ENCODE measurements at regions not wholly inside any gene's neighbourhood (a gene's known extent, or its start where the extent isn't known, plus 50 kb on each side); places are given as distances from the start of the nearest gene placed in this dataset.

- Histone ChIP-seq H3K9me3 (ENCODE audit: control insufficient read depth in 2 of 2, insufficient read depth in 1 of 2, low read length in 1 of 2) (no peaks in the 10 kb centered on the region), H3K27me3 (ENCODE audit: control insufficient read depth in 2 of 2, insufficient read depth in 1 of 2, low read length in 1 of 2) (no peaks in the 10 kb centered on the region), H3K36me3 (ENCODE audit: control insufficient read depth in 2 of 2, insufficient read depth in 2 of 2, low read length in 1 of 2) (no peaks in the 10 kb centered on the region), H3K4me3 (ENCODE audit: low read length in 2 of 2) (no peak overlapping the region), H3K4me1 (ENCODE audit: control insufficient read depth in 2 of 2, insufficient read depth in 2 of 2, low read length in 2 of 2) (no peaks in the 10 kb centered on the region), H3K27ac (ENCODE audit: low read depth in 1 of 2, low read length in 1 of 2) (no peak overlapping the region)
- WGBS: 91% methylated on average over 5 of the region's 5 CpGs
- DNase-seq (ENCODE audit: low read depth in 6 of 9, low spot score in 9 of 9): no peak
Measured at GRCh38 chr9:80382211-80382891, 810.6 kb downstream of the TLE4 start.

DNA sequence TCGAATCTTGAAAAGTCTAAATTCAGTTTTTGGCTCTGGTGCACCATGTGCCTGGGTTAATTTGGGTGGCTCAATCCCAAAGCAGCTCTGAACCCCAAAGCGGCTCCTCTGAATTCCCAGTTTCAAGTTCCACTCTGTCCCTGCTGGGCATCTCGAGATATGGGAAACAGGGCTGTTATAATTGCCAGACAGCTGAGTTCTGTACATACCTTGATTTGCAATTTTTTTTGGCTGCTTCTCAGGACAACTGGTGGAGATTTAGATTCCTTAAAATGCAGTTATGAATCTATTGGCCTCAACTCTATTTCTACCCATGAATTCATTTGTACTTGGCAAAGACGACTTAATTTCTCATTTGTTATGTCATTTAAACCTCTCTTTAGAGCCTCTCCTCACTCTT, 808.5 kb downstream of the TLE4 start:
- Histone ChIP-seq H3K27me3 (ENCODE audit: control insufficient read depth in 2 of 2, insufficient read depth in 1 of 2, low read length in 1 of 2) (no peaks in the 10 kb centered on the region), H3K4me1 (ENCODE audit: control insufficient read depth in 2 of 2, insufficient read depth in 2 of 2, low read length in 2 of 2) (no peaks in the 10 kb centered on the region), H3K27ac (ENCODE audit: low read depth in 1 of 2, low read length in 1 of 2) (no peak overlapping the region), H3K4me3 (ENCODE audit: low read length in 2 of 2) (no peak overlapping the region), H3K36me3 (ENCODE audit: control insufficient read depth in 2 of 2, insufficient read depth in 2 of 2, low read length in 1 of 2) (no peaks in the 10 kb centered on the region), H3K9me3 (ENCODE audit: control insufficient read depth in 2 of 2, insufficient read depth in 1 of 2, low read length in 1 of 2) (no peaks in the 10 kb centered on the region)
- 89% methylated on average over 4 of the region's 4 CpGs for WGBS
- DNase-seq (ENCODE audit: low read depth in 6 of 9, low spot score in 9 of 9): no peak

DNA sequence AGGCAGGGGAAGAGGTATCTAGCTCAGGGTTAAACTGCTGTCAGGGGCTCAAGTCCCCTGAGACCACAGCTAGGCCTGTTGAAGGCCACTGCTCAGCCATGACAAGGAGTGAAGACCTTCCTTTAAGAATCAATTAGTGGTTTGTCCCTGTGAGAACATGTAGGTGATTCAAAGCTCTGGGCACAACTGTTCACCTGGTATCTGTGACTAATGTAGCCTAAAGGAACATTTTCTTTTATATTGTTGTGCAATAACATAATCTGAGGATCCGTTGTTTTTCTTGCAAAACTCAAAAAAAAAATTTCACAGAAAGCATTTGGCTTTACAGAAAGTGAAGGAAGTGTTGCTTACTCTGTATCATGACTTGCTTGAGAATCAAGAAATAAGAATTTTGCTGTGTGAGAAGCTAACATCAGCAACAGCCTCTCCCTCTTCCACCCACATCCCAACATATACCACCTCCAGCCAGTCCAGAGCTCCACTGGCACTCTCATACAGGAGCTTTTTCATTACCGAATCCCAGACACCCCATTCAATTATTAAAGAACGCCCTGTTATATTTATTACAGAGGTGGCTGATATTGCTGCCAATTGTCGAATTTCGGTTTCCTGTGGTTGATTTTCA, 807.0 kb downstream of the TLE4 start:
- Histone ChIP-seq H3K9me3 (ENCODE audit: control insufficient read depth in 2 of 2, insufficient read depth in 1 of 2, low read length in 1 of 2) (no peaks in the 10 kb centered on the region), H3K4me3 (ENCODE audit: low read length in 2 of 2) (no peak overlapping the region), H3K27ac (ENCODE audit: low read depth in 1 of 2, low read length in 1 of 2) (no peak overlapping the region), H3K27me3 (ENCODE audit: control insufficient read depth in 2 of 2, insufficient read depth in 1 of 2, low read length in 1 of 2) (no peaks in the 10 kb centered on the region), H3K36me3 (ENCODE audit: control insufficient read depth in 2 of 2, insufficient read depth in 2 of 2, low read length in 1 of 2) (no peaks in the 10 kb centered on the region), H3K4me1 (ENCODE audit: control insufficient read depth in 2 of 2, insufficient read depth in 2 of 2, low read length in 2 of 2) (no peaks in the 10 kb centered on the region)
- 80% methylated on average over 5 of the region's 5 CpGs for WGBS
- no peak for DNase-seq (ENCODE audit: low read depth in 6 of 9, low spot score in 9 of 9)

- Histone ChIP-seq H3K27ac (ENCODE audit: low read depth in 1 of 2, low read length in 1 of 2) (no peak overlapping the region), H3K9me3 (ENCODE audit: control insufficient read depth in 2 of 2, insufficient read depth in 1 of 2, low read length in 1 of 2) (no peaks in the 10 kb centered on the region), H3K36me3 (ENCODE audit: control insufficient read depth in 2 of 2, insufficient read depth in 2 of 2, low read length in 1 of 2) (no peaks in the 10 kb centered on the region), H3K27me3 (ENCODE audit: control insufficient read depth in 2 of 2, insufficient read depth in 1 of 2, low read length in 1 of 2) (no peaks in the 10 kb centered on the region), H3K4me1 (ENCODE audit: control insufficient read depth in 2 of 2, insufficient read depth in 2 of 2, low read length in 2 of 2) (no peaks in the 10 kb centered on the region), H3K4me3 (ENCODE audit: low read length in 2 of 2) (no peak overlapping the region)
- WGBS: 89% methylated on average over 3 of the region's 3 CpGs
- no peak for DNase-seq (ENCODE audit: low read depth in 6 of 9, low spot score in 9 of 9)
Measured at GRCh38 chr9:80376180-80376579, 804.4 kb downstream of the TLE4 start.

DNA sequence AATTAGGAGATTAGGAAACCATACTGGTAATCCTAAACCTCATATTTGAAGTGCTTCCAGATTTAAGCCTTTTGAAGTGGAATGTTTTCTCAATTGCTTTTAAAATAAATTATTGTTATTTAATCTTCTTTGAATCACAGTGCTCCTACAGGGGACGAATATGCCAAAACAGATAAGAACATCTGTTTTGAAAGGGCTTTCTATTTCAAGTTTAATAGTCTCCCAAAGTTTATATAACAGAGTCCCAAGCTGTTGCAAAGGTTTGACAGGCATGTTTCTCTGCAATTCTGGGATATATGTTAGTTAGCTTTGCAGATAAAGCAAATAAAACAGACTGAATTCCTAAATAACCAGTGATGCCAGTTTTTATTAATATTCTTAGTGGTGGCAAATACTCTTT, 803.7 kb downstream of the TLE4 start:
- no peak overlapping the region for H3K4me3 ChIP-seq (ENCODE audit: low read length in 2 of 2)
- WGBS: 74% methylated on average over 1 of the region's 1 CpG

DNA sequence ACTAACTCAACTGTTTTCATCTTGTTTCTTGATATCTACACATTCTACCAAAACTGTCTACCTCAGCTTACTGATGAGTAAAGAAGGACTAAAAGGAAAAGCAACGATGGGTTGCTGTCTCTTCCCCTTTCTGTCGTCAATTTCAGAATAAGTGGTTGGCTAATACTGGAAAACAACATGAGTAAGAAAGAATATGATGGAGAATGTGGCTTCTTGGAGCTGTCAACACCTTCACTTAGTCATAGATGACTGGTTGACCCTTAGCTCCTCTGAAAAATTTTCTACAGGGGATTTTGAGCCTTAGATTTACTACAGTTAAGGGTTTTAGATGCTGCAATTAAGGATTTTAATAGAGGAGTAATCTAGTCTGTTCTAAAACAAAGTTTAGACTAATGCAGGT, 797.9 kb downstream of the TLE4 start:
- H3K36me3 ChIP-seq (ENCODE audit: control insufficient read depth in 2 of 2, insufficient read depth in 2 of 2, low read length in 1 of 2): no peaks in the 10 kb centered on the region
- no peaks in the 10 kb centered on the region for H3K4me1 ChIP-seq (ENCODE audit: control insufficient read depth in 2 of 2, insufficient read depth in 2 of 2, low read length in 2 of 2)
- no peak overlapping the region for H3K4me3 ChIP-seq (ENCODE audit: low read length in 2 of 2)
- WGBS: 87% methylated on average over 2 of the region's 2 CpGs
- H3K27me3 ChIP-seq (ENCODE audit: control insufficient read depth in 2 of 2, insufficient read depth in 1 of 2, low read length in 1 of 2): no peaks in the 10 kb centered on the region
- no peak overlapping the region for H3K27ac ChIP-seq (ENCODE audit: low read depth in 1 of 2, low read length in 1 of 2)
- no peak for DNase-seq (ENCODE audit: low read depth in 6 of 9, low spot score in 9 of 9)
- H3K9me3 ChIP-seq (ENCODE audit: control insufficient read depth in 2 of 2, insufficient read depth in 1 of 2, low read length in 1 of 2): no peaks in the 10 kb centered on the region

More for the DNA sequence above, 803.7 kb downstream of the TLE4 start:
- H3K27ac ChIP-seq (ENCODE audit: low read depth in 1 of 2, low read length in 1 of 2): no peak overlapping the region
- H3K9me3 ChIP-seq (ENCODE audit: control insufficient read depth in 2 of 2, insufficient read depth in 1 of 2, low read length in 1 of 2): no peaks in the 10 kb centered on the region
- no peaks in the 10 kb centered on the region for H3K4me1 ChIP-seq (ENCODE audit: control insufficient read depth in 2 of 2, insufficient read depth in 2 of 2, low read length in 2 of 2)
- DNase-seq (ENCODE audit: low read depth in 6 of 9, low spot score in 9 of 9): no peak
- H3K27me3 ChIP-seq (ENCODE audit: control insufficient read depth in 2 of 2, insufficient read depth in 1 of 2, low read length in 1 of 2): no peaks in the 10 kb centered on the region
- H3K36me3 ChIP-seq (ENCODE audit: control insufficient read depth in 2 of 2, insufficient read depth in 2 of 2, low read length in 1 of 2): no peaks in the 10 kb centered on the region

DNA sequence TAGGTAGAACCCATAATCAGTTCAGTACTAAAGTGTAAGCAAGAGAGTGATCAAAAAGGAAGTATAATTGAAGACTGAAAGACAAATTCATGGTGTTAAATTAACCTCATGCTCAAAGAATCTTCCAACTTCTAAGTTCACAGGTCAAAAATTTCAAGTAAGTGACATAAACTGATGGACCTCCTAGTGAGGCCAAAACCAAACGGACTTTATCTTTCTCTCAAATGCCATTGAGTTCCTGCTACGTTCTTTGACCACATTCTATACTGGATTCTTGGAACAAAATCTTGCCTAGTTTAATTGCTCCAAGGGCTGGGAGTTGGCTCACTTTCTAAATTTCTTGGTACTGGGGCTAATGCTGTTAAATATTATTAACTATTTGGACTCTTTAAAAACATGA, 794.9 kb downstream of the TLE4 start:
- no peak for DNase-seq (ENCODE audit: low read depth in 6 of 9, low spot score in 9 of 9)
- Histone ChIP-seq H3K4me1 (ENCODE audit: control insufficient read depth in 2 of 2, insufficient read depth in 2 of 2, low read length in 2 of 2) (no peaks in the 10 kb centered on the region), H3K27me3 (ENCODE audit: control insufficient read depth in 2 of 2, insufficient read depth in 1 of 2, low read length in 1 of 2) (no peaks in the 10 kb centered on the region), H3K36me3 (ENCODE audit: control insufficient read depth in 2 of 2, insufficient read depth in 2 of 2, low read length in 1 of 2) (no peaks in the 10 kb centered on the region), H3K4me3 (ENCODE audit: low read length in 2 of 2) (no peak overlapping the region), H3K9me3 (ENCODE audit: control insufficient read depth in 2 of 2, insufficient read depth in 1 of 2, low read length in 1 of 2) (no peaks in the 10 kb centered on the region), H3K27ac (ENCODE audit: low read depth in 1 of 2, low read length in 1 of 2) (no peak overlapping the region)
- 49% methylated on average over 2 of the region's 2 CpGs for WGBS

DNA sequence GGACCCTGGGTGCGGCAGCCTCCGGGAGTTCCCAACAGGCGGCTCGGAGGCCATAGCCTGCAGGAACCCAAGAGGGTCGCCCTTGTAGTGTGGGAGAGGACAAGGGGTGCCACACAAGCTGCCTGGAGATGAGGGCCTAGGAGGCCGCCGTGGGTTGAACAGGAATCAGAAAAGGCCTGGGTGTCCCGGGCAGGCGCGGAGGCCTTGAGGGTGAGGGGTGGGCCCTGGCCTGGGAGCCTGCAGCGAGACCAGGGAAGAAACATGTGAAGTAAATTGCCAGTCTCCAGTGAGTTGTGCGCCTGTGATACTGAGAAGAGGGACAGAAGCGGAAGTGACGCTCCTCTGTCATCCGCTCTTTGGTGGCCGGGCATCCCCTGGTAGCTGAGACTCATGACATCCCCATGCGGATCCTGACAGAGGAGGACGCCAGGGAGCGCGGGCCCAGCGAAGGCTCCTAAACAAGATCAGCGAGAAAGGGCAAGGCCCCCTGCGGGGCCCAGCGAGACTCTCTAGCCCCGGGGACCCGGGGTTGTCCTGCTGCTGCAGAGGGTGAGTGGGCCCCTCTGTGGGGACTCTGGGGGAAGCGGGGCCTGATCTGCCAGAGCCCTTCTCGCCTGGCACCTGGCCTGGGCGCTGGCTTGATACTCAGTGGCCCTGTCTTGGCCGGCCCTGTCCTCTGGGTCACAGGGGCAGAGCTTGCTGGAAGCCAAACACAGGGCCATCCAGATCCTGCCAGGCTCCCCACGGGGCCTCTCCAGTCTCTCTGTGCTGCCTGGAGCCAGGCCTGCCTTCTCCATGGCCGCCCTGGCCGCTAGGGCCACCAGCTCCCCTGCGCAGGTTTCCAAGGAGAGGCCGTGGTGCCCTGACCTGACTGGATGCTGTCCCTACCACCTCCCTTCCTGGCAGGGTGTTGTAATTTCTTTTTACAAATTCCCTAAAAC, 788.4 kb downstream of the TLE4 start:
- Histone ChIP-seq H3K4me3 (ENCODE audit: low read length in 2 of 2) (no peak overlapping the region), H3K27ac (ENCODE audit: low read depth in 1 of 2, low read length in 1 of 2) (no peak overlapping the region), H3K27me3 (ENCODE audit: control insufficient read depth in 2 of 2, insufficient read depth in 1 of 2, low read length in 1 of 2) (no peaks in the 10 kb centered on the region), H3K36me3 (ENCODE audit: control insufficient read depth in 2 of 2, insufficient read depth in 2 of 2, low read length in 1 of 2) (no peaks in the 10 kb centered on the region), H3K9me3 (ENCODE audit: control insufficient read depth in 2 of 2, insufficient read depth in 1 of 2, low read length in 1 of 2) (peaks cover 1 to 22% of the 10 kb centered on the region in 2 donors), H3K4me1 (ENCODE audit: control insufficient read depth in 2 of 2, insufficient read depth in 2 of 2, low read length in 2 of 2) (no peaks in the 10 kb centered on the region)
- 97% methylated on average over 35 of the region's 35 CpGs for WGBS
- no peak for DNase-seq (ENCODE audit: low read depth in 6 of 9, low spot score in 9 of 9)

- WGBS: 99% methylated on average over 11 of the region's 11 CpGs
- H3K27ac ChIP-seq (ENCODE audit: low read depth in 1 of 2, low read length in 1 of 2): no peak overlapping the region
- H3K4me1 ChIP-seq (ENCODE audit: control insufficient read depth in 2 of 2, insufficient read depth in 2 of 2, low read length in 2 of 2): no peaks in the 10 kb centered on the region
- DNase-seq (ENCODE audit: low read depth in 6 of 9, low spot score in 9 of 9): no peak
- H3K9me3 ChIP-seq (ENCODE audit: control insufficient read depth in 2 of 2, insufficient read depth in 1 of 2, low read length in 1 of 2): peaks cover 1 to 22% of the 10 kb centered on the region in 2 donors
- no peak overlapping the region for H3K4me3 ChIP-seq (ENCODE audit: low read length in 2 of 2)
- no peaks in the 10 kb centered on the region for H3K36me3 ChIP-seq (ENCODE audit: control insufficient read depth in 2 of 2, insufficient read depth in 2 of 2, low read length in 1 of 2)
- H3K27me3 ChIP-seq (ENCODE audit: control insufficient read depth in 2 of 2, insufficient read depth in 1 of 2, low read length in 1 of 2): no peaks in the 10 kb centered on the region
Measured at GRCh38 chr9:80359291-80359690, 787.5 kb downstream of the TLE4 start.
